Gastrocnemius medialis (tissue), 4 donors: ENCODE measurements at regions not wholly inside any gene's neighbourhood (a gene's known extent, or its start where the extent isn't known, plus 50 kb on each side); places are given as distances from the start of the nearest gene placed in this dataset.
"Not testable (repeated sequence)": the region's sequence is repeated elsewhere in the genome, so short reads cannot be mapped to it uniquely, and the experiment has no call there.

Experiments used
- ATAC-seq, 2 donors: fragments of 150-250 bp; one replicate each; pipeline ENCODE4 v1.9.1; 2016
- DNase-seq, 2 donors: peaks; one replicate each; pipeline ENCODE4 v3.0.0-alpha.2; 2019
- H3K27ac ChIP-seq, 4 donors: fragments of 200-600 bp; sonication (generic); 1 replicate in 1 of 4; 2 replicates in 3 of 4; pipeline ENCODE4 v1.5.1; 2016 to 2018; ENCODE audit warnings: mild to moderate bottlenecking in 2 of 4, moderate library complexity in 1 of 4
- H3K27me3 ChIP-seq, 3 donors: fragments of 200-600 bp; sonication (generic) in 2 of 3; 1 replicate in 1 of 3; 2 replicates in 2 of 3; pipeline versions ENCODE4 v1.5.1 to v1.6.0; 2016 to 2019; ENCODE audit warnings: mild to moderate bottlenecking in 1 of 3, moderate library complexity in 1 of 3
- H3K36me3 ChIP-seq, 2 donors: fragments of 200-600 bp; sonication (generic) in 1 of 2; one replicate each; pipeline ENCODE4 v1.5.1; 2017 to 2018
- H3K4me1 ChIP-seq, 2 donors: fragments of 200-600 bp; sonication (generic) in 1 of 2; one replicate each; pipeline ENCODE4 v1.5.1; 2016 to 2017; ENCODE audit warnings: mild to moderate bottlenecking in 2 of 2
- H3K4me3 ChIP-seq, 4 donors: fragments of 200-600 bp; sonication (generic) in 3 of 4; 1 replicate in 1 of 4; 2 replicates in 3 of 4; pipeline ENCODE4 v1.5.1; 2016 to 2019; ENCODE audit warnings: mild to moderate bottlenecking in 2 of 4
- H3K9me3 ChIP-seq, 3 donors: fragments of 200-600 bp; sonication (generic) in 2 of 3; 1 replicate in 1 of 3; 2 replicates in 2 of 3; pipeline ENCODE4 v1.5.1; 2016 to 2019
- CTCF ChIP-seq, 5 experiments: fragments of 450-650 bp in 3 of 5; fragments of 200-600 bp in 2 of 5; sonication (generic) in 2 of 5; IDR thresholded peaks in 4 of 5; conservative IDR thresholded peaks in 1 of 5; 1 replicate in 4 of 5; 2 replicates in 1 of 5; pipeline ENCODE4 v1.5.1; 2016 to 2019; ENCODE audit warnings: antibody characterized with exemption in 5 of 5, mild to moderate bottlenecking in 3 of 5, moderate library complexity in 3 of 5
- POLR2A ChIP-seq, 2 donors: fragments of 450-650 bp; IDR thresholded peaks; one replicate each; pipeline ENCODE4 v1.6.1; 2017; ENCODE audit warnings: antibody characterized with exemption in 2 of 2, mild to moderate bottlenecking in 2 of 2, moderate library complexity in 2 of 2
- in situ Hi-C, 4 donors: fragments of 200-750 bp; cut with MboI; loops; one replicate each; pipeline versions ENCODE4 v1.15.0 to v1.8.0; 2017; ENCODE audit warnings: low sequenced_read_pairs in 4 of 4
- intact Hi-C: fragments of 100-400 bp; cut with DNase I; formaldehyde crosslinking; loops from one replicate; pipeline ENCODE4 v1.15.1; 2023; ENCODE audit warnings: low total_unique reads

GRCh38 chr4:118575726-118576125, 109.5 kb upstream of the METTL14 start:
- DNase-seq, H3K27ac ChIP-seq, H3K9me3 ChIP-seq, intact Hi-C loops, H3K4me3 ChIP-seq, ATAC-seq, H3K36me3 ChIP-seq, H3K4me1 ChIP-seq, H3K27me3 ChIP-seq: not testable (repeated sequence)
- in situ Hi-C loops: loop anchor here in 1 of 4 donors (25.0 kb wide), 1 partner anchor 262 kb away; the partner anchor contains the start of gene SEC24D

- H3K36me3 ChIP-seq, DNase-seq, intact Hi-C loops, H3K27me3 ChIP-seq, H3K4me3 ChIP-seq, ATAC-seq, H3K4me1 ChIP-seq, H3K27ac ChIP-seq, H3K9me3 ChIP-seq: not testable (repeated sequence)
- in situ Hi-C loops: loop anchor here in 1 of 4 donors (25.0 kb wide), 1 partner anchor 261 kb away; the partner anchor contains the start of gene SEC24D
Measured at GRCh38 chr4:118576709-118577219, 108.4 kb upstream of the METTL14 start.

- no peaks in the 10 kb centered on the region for H3K27me3 ChIP-seq
- H3K27ac ChIP-seq: no peak overlapping the region
- in situ Hi-C loops (loop anchor here in 1 of 4 donors (25.0 kb wide), 1 partner anchor 252 kb away; the partner anchor contains the start of gene SEC24D), intact Hi-C loops (loop anchor here (10.0 kb wide), 1 partner anchor 310 kb away; no protein-coding TSS in a partner anchor)
- ATAC-seq (no peak), DNase-seq (no peak)
- no peaks in the 10 kb centered on the region for H3K36me3 ChIP-seq
- no peak overlapping the region for H3K4me3 ChIP-seq
- TF ChIP-seq POLR2A (IDR thresholded peaks at IDR 0.05): no peak
- no peak for TF ChIP-seq CTCF (IDR thresholded peaks at IDR 0.05 in 4 of 5, conservative IDR thresholded peaks at IDR 0.05 in 1 of 5)
- peaks cover 0 to 7% of the 10 kb centered on the region in 2 donors for H3K4me1 ChIP-seq
- no peaks in the 10 kb centered on the region for H3K9me3 ChIP-seq
Measured at GRCh38 chr4:118585015-118585414, 100.2 kb upstream of the METTL14 start.

GRCh38 chr4:118586357-118586790, 98.8 kb upstream of the METTL14 start:
- in situ Hi-C loops: loop anchor here in 1 of 4 donors (25.0 kb wide), 1 partner anchor 251 kb away; the partner anchor contains the start of gene SEC24D
- DNase-seq (peak in 1 of 2 donors; percentile 16), ATAC-seq (peak in 1 of 2 donors; percentile 34)
- H3K27me3 ChIP-seq: no peaks in the 10 kb centered on the region
- H3K27ac ChIP-seq: no peak overlapping the region
- TF ChIP-seq CTCF (IDR thresholded peaks at IDR 0.05 in 4 of 5, conservative IDR thresholded peaks at IDR 0.05 in 1 of 5) (no peak), POLR2A (IDR thresholded peaks at IDR 0.05) (no peak)
- H3K4me3 ChIP-seq: peak overlapping the region in 1 of 4 donors; percentile 17
- H3K4me1 ChIP-seq: peaks cover 0 to 9% of the 10 kb centered on the region in 2 donors
- no peaks in the 10 kb centered on the region for H3K9me3 ChIP-seq
- no peaks in the 10 kb centered on the region for H3K36me3 ChIP-seq
- intact Hi-C loops: loop anchor here (10.0 kb wide), 1 partner anchor 312 kb away; no protein-coding TSS in a partner anchor

GRCh38 chr4:118587116-118587831, 97.9 kb upstream of the METTL14 start:
- H3K27ac ChIP-seq: no peak overlapping the region
- H3K27me3 ChIP-seq: no peaks in the 10 kb centered on the region
- intact Hi-C loops (loop anchor here (10.0 kb wide), 1 partner anchor 312 kb away; no protein-coding TSS in a partner anchor), in situ Hi-C loops (loop anchor here in 1 of 4 donors (25.0 kb wide), 1 partner anchor 250 kb away; the partner anchor contains the start of gene SEC24D)
- no peak overlapping the region for H3K4me3 ChIP-seq
- ATAC-seq (no peak), DNase-seq (no peak)
- peaks cover 0 to 9% of the 10 kb centered on the region in 2 donors for H3K4me1 ChIP-seq
- TF ChIP-seq CTCF (IDR thresholded peaks at IDR 0.05 in 4 of 5, conservative IDR thresholded peaks at IDR 0.05 in 1 of 5) (no peak), POLR2A (IDR thresholded peaks at IDR 0.05) (no peak)
- H3K36me3 ChIP-seq: no peaks in the 10 kb centered on the region
- H3K9me3 ChIP-seq: no peaks in the 10 kb centered on the region
